HUES6 (cell line): ENCODE measurements at regions not wholly inside any gene's neighbourhood (a gene's known extent, or its start where the extent isn't known, plus 50 kb on each side); places are given as distances from the start of the nearest gene placed in this dataset.

Experiments
- H3K27ac ChIP-seq: 2 replicates; pipeline ENCODE4 v1.7.0; 2013; ENCODE audit warnings: low read depth, mild to moderate bottlenecking, low read length, inconsistent platforms
- H3K27me3 ChIP-seq: 2 replicates; pipeline ENCODE4 v1.6.1; 2013; ENCODE audit warnings: low read length; ENCODE audit not compliant: control insufficient read depth, insufficient read depth
- H3K36me3 ChIP-seq: 2 replicates; pipeline ENCODE4 v1.6.1; 2013; ENCODE audit warnings: low read length; ENCODE audit not compliant: control insufficient read depth, insufficient read depth
- H3K4me1 ChIP-seq: 2 replicates; pipeline ENCODE4 v1.6.1; 2013; ENCODE audit warnings: low read length; ENCODE audit not compliant: control insufficient read depth, insufficient read depth
- H3K4me3 ChIP-seq: 2 replicates; pipeline ENCODE4 v1.5.1; 2013; ENCODE audit warnings: low read depth, low read length
- H3K9ac ChIP-seq: one replicate; pipeline ENCODE4 v1.6.1; 2013; ENCODE audit warnings: mild to moderate bottlenecking, low read length
- H3K9me3 ChIP-seq: 2 replicates; pipeline ENCODE4 v1.6.1; 2013; ENCODE audit warnings: low read depth, low read length; ENCODE audit not compliant: control insufficient read depth, insufficient read depth

DNA sequence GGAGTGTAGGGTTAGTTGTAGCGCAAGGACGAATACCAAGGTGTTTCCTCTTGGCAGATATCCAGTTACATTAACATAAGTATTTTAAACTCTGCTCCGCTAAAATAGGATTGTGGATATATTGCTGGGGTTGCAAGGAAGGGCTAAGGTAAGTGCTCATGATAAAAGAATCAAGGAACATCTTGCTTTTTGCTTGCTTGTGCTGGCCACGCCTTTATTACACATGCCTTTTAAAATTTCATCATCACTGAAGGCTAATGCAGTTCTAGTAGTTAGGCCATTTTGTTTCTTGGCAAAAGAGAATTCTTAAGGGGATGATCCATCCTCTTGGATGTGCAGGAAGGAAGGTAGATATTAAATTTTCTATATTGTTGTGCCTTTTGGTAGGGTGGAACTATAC is 415.6 kb upstream of the TPM1 start:
- no peaks in the 10 kb centered on the region for H3K27me3 ChIP-seq
- H3K27ac ChIP-seq = no peak overlapping the region
- no peaks in the 10 kb centered on the region for H3K4me1 ChIP-seq
- no peak overlapping the region for H3K9ac ChIP-seq
- no peak overlapping the region for H3K4me3 ChIP-seq
- H3K9me3 ChIP-seq = no peaks in the 10 kb centered on the region
- no peaks in the 10 kb centered on the region for H3K36me3 ChIP-seq

DNA sequence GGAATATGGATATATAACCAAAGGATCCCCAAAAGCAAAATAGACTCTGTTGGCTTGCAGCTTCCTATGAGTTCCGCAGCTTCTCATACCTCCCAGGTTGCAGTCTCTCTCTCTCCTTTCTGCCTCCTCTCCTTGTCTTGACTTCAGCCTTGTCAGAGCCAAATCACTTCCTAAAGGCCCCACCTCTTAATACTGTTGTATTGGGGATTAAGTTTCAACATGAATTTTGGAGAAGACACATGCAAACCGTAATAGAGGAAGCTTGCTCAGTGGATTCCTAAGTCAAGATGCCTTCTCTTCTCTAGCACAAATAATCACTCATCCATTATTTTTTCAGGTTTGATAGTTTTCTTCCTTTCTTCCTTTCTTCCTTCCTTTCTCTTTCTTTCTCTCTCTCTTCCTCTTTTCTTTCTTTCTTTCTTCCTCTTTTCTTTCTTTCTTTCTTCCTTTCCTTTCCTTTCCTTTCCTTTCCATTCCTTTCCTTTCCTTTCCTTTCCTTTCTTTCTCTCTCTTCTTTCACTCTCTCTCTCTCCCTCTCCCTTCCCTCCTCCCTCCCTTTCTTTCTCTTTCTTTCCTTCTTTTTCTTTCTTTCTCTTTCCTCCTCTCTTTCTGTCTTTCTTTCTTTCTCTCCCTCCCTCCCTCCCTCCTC is 411.3 kb upstream of the TPM1 start:
- Histone ChIP-seq H3K36me3 (no peaks in the 10 kb centered on the region), H3K9me3 (no peaks in the 10 kb centered on the region), H3K4me3 (no peak overlapping the region), H3K4me1 (peaks cover 2% of the 10 kb centered on the region; the same call in 1 of the 2 replicates), H3K9ac (no peak overlapping the region), H3K27ac (no peak overlapping the region), H3K27me3 (no peaks in the 10 kb centered on the region)

DNA sequence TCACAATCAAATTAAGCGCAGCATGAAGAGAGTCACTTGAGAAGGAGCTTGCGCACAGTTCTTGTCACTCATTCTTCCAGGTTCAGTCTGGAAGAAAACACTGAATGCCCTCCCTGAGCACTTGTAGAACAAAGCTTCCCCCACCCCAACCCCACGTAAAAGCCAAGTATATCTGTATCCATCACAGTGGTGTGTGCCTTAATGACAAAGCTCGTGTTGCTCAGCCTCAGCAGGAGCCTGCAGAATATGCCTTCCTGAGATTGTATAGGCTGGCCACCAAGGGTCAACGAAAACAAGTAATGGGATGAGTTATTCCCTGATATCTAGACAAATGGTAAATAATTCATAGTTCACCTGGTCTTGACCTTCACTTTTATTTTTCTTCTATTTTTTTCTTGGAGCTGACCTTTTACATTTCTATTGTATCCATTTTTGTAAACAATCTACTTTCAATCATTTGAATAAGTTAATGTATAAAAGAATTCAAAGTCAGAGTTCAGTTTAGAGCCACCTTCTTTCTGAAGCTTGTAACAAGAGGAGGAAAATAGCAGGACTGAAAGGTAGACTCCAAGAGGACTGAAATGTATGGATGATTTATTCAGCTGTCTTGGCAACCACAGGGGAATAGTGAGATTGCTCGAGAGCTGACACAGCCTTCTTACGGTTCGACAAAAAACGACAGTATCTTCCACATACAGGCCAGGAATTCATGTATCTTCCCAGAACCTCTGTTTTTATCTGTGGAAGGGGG is 405.5 kb upstream of the TPM1 start:
- Histone ChIP-seq H3K27ac (no peak overlapping the region), H3K4me1 (peaks cover 19% of the 10 kb centered on the region), H3K27me3 (no peaks in the 10 kb centered on the region), H3K36me3 (no peaks in the 10 kb centered on the region), H3K9ac (no peak overlapping the region), H3K9me3 (no peaks in the 10 kb centered on the region), H3K4me3 (no peak overlapping the region)

DNA sequence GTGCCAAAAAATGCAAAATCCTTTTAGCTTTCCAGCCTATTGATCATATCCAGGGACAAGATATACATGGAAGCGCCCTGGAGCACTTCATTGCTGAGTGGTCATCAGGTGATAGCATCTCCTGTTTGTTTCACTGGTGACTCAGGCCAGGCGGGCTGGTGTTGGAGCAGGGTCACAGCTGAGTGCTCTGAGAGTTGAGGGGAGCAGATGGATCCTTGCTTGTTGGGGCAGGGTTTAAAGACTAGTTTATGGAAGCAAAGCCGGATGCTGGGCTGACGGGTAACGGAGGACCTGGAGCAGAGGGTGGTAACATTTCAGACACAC is 405.0 kb upstream of the TPM1 start:
- Histone ChIP-seq H3K4me3 (no peak overlapping the region), H3K9me3 (no peaks in the 10 kb centered on the region), H3K4me1 (peaks cover 19% of the 10 kb centered on the region), H3K27me3 (no peaks in the 10 kb centered on the region), H3K27ac (no peak overlapping the region), H3K9ac (no peak overlapping the region), H3K36me3 (no peaks in the 10 kb centered on the region)

- Histone ChIP-seq H3K4me1 (peaks cover 19% of the 10 kb centered on the region), H3K36me3 (no peaks in the 10 kb centered on the region), H3K9me3 (no peaks in the 10 kb centered on the region), H3K27ac (no peak overlapping the region), H3K27me3 (no peaks in the 10 kb centered on the region), H3K9ac (no peak overlapping the region), H3K4me3 (no peak overlapping the region)
Observed at GRCh38 chr15:62637950-62638619, 404.5 kb upstream of the TPM1 start.

GRCh38 chr15:62639432-62639831 is 403.1 kb upstream of the TPM1 start:
- Histone ChIP-seq H3K27me3 (no peaks in the 10 kb centered on the region), H3K4me3 (no peak overlapping the region), H3K9me3 (no peaks in the 10 kb centered on the region), H3K4me1 (peaks cover 28% of the 10 kb centered on the region), H3K36me3 (no peaks in the 10 kb centered on the region), H3K27ac (no peak overlapping the region), H3K9ac (no peak overlapping the region)

GRCh38 chr15:62639906-62640605 is 402.5 kb upstream of the TPM1 start:
- Histone ChIP-seq H3K27ac (no peak overlapping the region), H3K36me3 (no peaks in the 10 kb centered on the region), H3K27me3 (no peaks in the 10 kb centered on the region), H3K9ac (no peak overlapping the region), H3K9me3 (no peaks in the 10 kb centered on the region), H3K4me3 (no peak overlapping the region), H3K4me1 (peaks cover 33% of the 10 kb centered on the region)

GRCh38 chr15:62641825-62642224 is 400.7 kb upstream of the TPM1 start:
- Histone ChIP-seq H3K9ac (no peak overlapping the region), H3K4me3 (no peak overlapping the region), H3K9me3 (no peaks in the 10 kb centered on the region), H3K4me1 (peaks cover 25% of the 10 kb centered on the region), H3K36me3 (no peaks in the 10 kb centered on the region), H3K27ac (no peak overlapping the region), H3K27me3 (no peaks in the 10 kb centered on the region)

- no peak overlapping the region for H3K4me3 ChIP-seq
- H3K9me3 ChIP-seq = no peaks in the 10 kb centered on the region
- H3K36me3 ChIP-seq = no peaks in the 10 kb centered on the region
- H3K27ac ChIP-seq = no peak overlapping the region
- no peaks in the 10 kb centered on the region for H3K27me3 ChIP-seq
- no peak overlapping the region for H3K9ac ChIP-seq
- peaks cover 20% of the 10 kb centered on the region for H3K4me1 ChIP-seq
Observed at GRCh38 chr15:62643572-62643971, 399.0 kb upstream of the TPM1 start.

GRCh38 chr15:62644216-62644888 is 398.2 kb upstream of the TPM1 start:
- H3K4me3 ChIP-seq = no peak overlapping the region
- H3K36me3 ChIP-seq = no peaks in the 10 kb centered on the region

More at GRCh38 chr15:62644216-62644888, 398.2 kb upstream of the TPM1 start:
- peaks cover 20% of the 10 kb centered on the region for H3K4me1 ChIP-seq
- no peak overlapping the region for H3K9ac ChIP-seq
- no peak overlapping the region for H3K27ac ChIP-seq
- H3K27me3 ChIP-seq = no peaks in the 10 kb centered on the region
- H3K9me3 ChIP-seq = no peaks in the 10 kb centered on the region
